Hepatocyte (in vitro differentiated cells): ENCODE measurements at regions not wholly inside any gene's neighbourhood (a gene's known extent, or its start where the extent isn't known, plus 50 kb on each side); places are given as distances from the start of the nearest gene placed in this dataset.
"Not testable (repeated sequence)": the region's sequence is repeated elsewhere in the genome, so short reads cannot be mapped to it uniquely, and the experiment has no call there.

Experiments used
- DNase-seq: peaks from one replicate; pipeline ENCODE4 v3.0.0-alpha.2; 2016; ENCODE audit warnings: low spot score
- H2AFZ ChIP-seq: fragments of 200-600 bp; sonication (generic); 2 replicates; pipeline ENCODE4 v1.6.0; 2016; ENCODE audit warnings: antibody characterized with exemption, mild to moderate bottlenecking
- H3K27ac ChIP-seq: fragments of 200-600 bp; sonication (generic); 2 replicates; pipeline ENCODE4 v1.5.1; 2016; ENCODE audit warnings: mild to moderate bottlenecking
- H3K27me3 ChIP-seq: fragments of 200-600 bp; sonication (generic); 2 replicates; pipeline ENCODE4 v1.6.1; 2016
- H3K36me3 ChIP-seq: fragments of 200-600 bp; sonication (generic); replicated peaks from 2 replicates; pipeline ENCODE4 v1.5.1; 2016; ENCODE audit warnings: low read depth; ENCODE audit not compliant: insufficient read depth
- H3K4me1 ChIP-seq: fragments of 200-600 bp; sonication (generic); 2 replicates; pipeline ENCODE4 v1.5.1; 2016; ENCODE audit warnings: mild to moderate bottlenecking, moderate library complexity; ENCODE audit not compliant: insufficient read depth
- H3K4me2 ChIP-seq: fragments of 200-600 bp; sonication (generic); 2 replicates; pipeline ENCODE4 v1.6.0; 2016
- H3K4me3 ChIP-seq: fragments of 200-600 bp; sonication (generic); 2 replicates; pipeline ENCODE4 v1.5.1; 2016; ENCODE audit warnings: mild to moderate bottlenecking
- H3K79me2 ChIP-seq: fragments of 200-600 bp; sonication (generic); 2 replicates; pipeline ENCODE4 v1.6.0; 2017; ENCODE audit warnings: mild to moderate bottlenecking
- H3K9me2 ChIP-seq: fragments of 200-600 bp; sonication (generic); replicated peaks from 2 replicates; pipeline ENCODE4 v1.6.0; 2017; ENCODE audit warnings: mild to moderate bottlenecking; ENCODE audit not compliant: insufficient read depth
- H3K9me3 ChIP-seq: fragments of 200-600 bp; sonication (generic); 2 replicates; pipeline ENCODE4 v1.5.1; 2016; ENCODE audit warnings: low read depth, mild to moderate bottlenecking
- H4K20me1 ChIP-seq: fragments of 200-600 bp; sonication (generic); 2 replicates; pipeline ENCODE4 v1.6.0; 2016; ENCODE audit warnings: mild to moderate bottlenecking; ENCODE audit not compliant: insufficient read depth, poor library complexity, severe bottlenecking
- WGBS: methylation state at CpG from one replicate; pipeline ENCODE4 v1.1.6; 2016; ENCODE audit warnings: low lambda C conversion rate; ENCODE audit errors: missing lambda C conversion rate; 5-methylcytosine and 5-hydroxymethylcytosine counted together

GRCh38 chr1:243074224-243074623 lies 180.9 kb downstream of the CEP170 start:
- H3K4me1 ChIP-seq, H3K9me2 ChIP-seq, H3K27me3 ChIP-seq, H3K9me3 ChIP-seq, H3K4me3 ChIP-seq, H2AFZ ChIP-seq, H3K4me2 ChIP-seq, DNase-seq, H3K36me3 ChIP-seq, H3K27ac ChIP-seq, H4K20me1 ChIP-seq, H3K79me2 ChIP-seq: not testable (repeated sequence)
- WGBS, result 89% methylated on average over 1 of the region's 5 CpGs

- H3K4me1 ChIP-seq, H3K4me3 ChIP-seq, H3K79me2 ChIP-seq, DNase-seq, H2AFZ ChIP-seq, H3K4me2 ChIP-seq, H4K20me1 ChIP-seq, H3K27ac ChIP-seq, H3K36me3 ChIP-seq, H3K27me3 ChIP-seq, H3K9me3 ChIP-seq, H3K9me2 ChIP-seq: not testable (repeated sequence)
- 86% methylated on average over 7 of the region's 7 CpGs for WGBS
Measured at GRCh38 chr1:243067056-243067455, 188.0 kb downstream of the CEP170 start.

- 65% methylated on average over 6 of the region's 6 CpGs for WGBS
Measured at GRCh38 chr1:243061965-243062364, 193.1 kb downstream of the CEP170 start.

GRCh38 chr1:243055510-243055909 lies 199.6 kb downstream of the CEP170 start:
- H2AFZ ChIP-seq, DNase-seq, H3K4me1 ChIP-seq, H3K9me2 ChIP-seq, H3K79me2 ChIP-seq, H4K20me1 ChIP-seq, H3K4me2 ChIP-seq, H3K36me3 ChIP-seq, H3K4me3 ChIP-seq, H3K27ac ChIP-seq, H3K9me3 ChIP-seq, H3K27me3 ChIP-seq: not testable (repeated sequence)
- WGBS, result 98% methylated on average over 17 of the region's 22 CpGs

More at GRCh38 chr1:243061965-243062364, 193.1 kb downstream of the CEP170 start:
- H2AFZ ChIP-seq, H3K79me2 ChIP-seq, DNase-seq, H3K27ac ChIP-seq, H3K9me2 ChIP-seq, H3K4me2 ChIP-seq, H3K9me3 ChIP-seq, H3K36me3 ChIP-seq, H3K4me1 ChIP-seq, H4K20me1 ChIP-seq, H3K27me3 ChIP-seq, H3K4me3 ChIP-seq: not testable (repeated sequence)

- H3K9me3 ChIP-seq, H3K9me2 ChIP-seq, H4K20me1 ChIP-seq, H3K36me3 ChIP-seq, H3K4me3 ChIP-seq, DNase-seq, H3K79me2 ChIP-seq, H2AFZ ChIP-seq, H3K27me3 ChIP-seq, H3K4me2 ChIP-seq, H3K27ac ChIP-seq, H3K4me1 ChIP-seq: not testable (repeated sequence)
- WGBS, result 95% methylated on average over 14 of the region's 14 CpGs
Measured at GRCh38 chr1:243055091-243055490, 200.0 kb downstream of the CEP170 start.

GRCh38 chr1:243054681-243055080 lies 200.4 kb downstream of the CEP170 start:
- H3K79me2 ChIP-seq, H4K20me1 ChIP-seq, H3K36me3 ChIP-seq, H3K4me3 ChIP-seq, DNase-seq, H3K27ac ChIP-seq, H2AFZ ChIP-seq, H3K9me3 ChIP-seq, H3K4me2 ChIP-seq, H3K4me1 ChIP-seq, H3K9me2 ChIP-seq, H3K27me3 ChIP-seq: not testable (repeated sequence)
- 94% methylated on average over 19 of the region's 20 CpGs for WGBS

- H3K4me1 ChIP-seq, H3K27me3 ChIP-seq, H3K79me2 ChIP-seq, H3K27ac ChIP-seq, H3K36me3 ChIP-seq, H3K9me2 ChIP-seq, H4K20me1 ChIP-seq, H2AFZ ChIP-seq, H3K4me3 ChIP-seq, H3K4me2 ChIP-seq, DNase-seq, H3K9me3 ChIP-seq: not testable (repeated sequence)
- 88% methylated on average over 4 of the region's 7 CpGs for WGBS
Measured at GRCh38 chr1:243053048-243053447, 202.0 kb downstream of the CEP170 start.

- H3K4me3 ChIP-seq, H3K9me3 ChIP-seq, H3K4me2 ChIP-seq, H3K27ac ChIP-seq, H3K27me3 ChIP-seq, H3K79me2 ChIP-seq, H4K20me1 ChIP-seq, DNase-seq, H3K36me3 ChIP-seq, H3K9me2 ChIP-seq, H3K4me1 ChIP-seq, H2AFZ ChIP-seq: not testable (repeated sequence)
- WGBS, result 84% methylated on average over 6 of the region's 9 CpGs
Measured at GRCh38 chr1:243050613-243051012, 204.5 kb downstream of the CEP170 start.

- not testable (repeated sequence) for H3K9me3 ChIP-seq, DNase-seq, H3K4me1 ChIP-seq, H3K9me2 ChIP-seq, H2AFZ ChIP-seq, H3K79me2 ChIP-seq, H3K27me3 ChIP-seq, H3K36me3 ChIP-seq, H3K4me3 ChIP-seq, H3K4me2 ChIP-seq, H3K27ac ChIP-seq, H4K20me1 ChIP-seq
- 86% methylated on average over 10 of the region's 14 CpGs for WGBS
Measured at GRCh38 chr1:243049716-243050115, 205.4 kb downstream of the CEP170 start.
